Activated T-helper 1 cell treated with anti-CD3 and anti-CD28 coated beads, Interleukin-12 subunit alpha, Interleukin-12 subunit beta, Interleukin-2, Interleukin-4 antibody, amounts not matched to agents 30 ng/mL and 10 ng/mL and 1 ng/mL, durations not matched to agents 14 hours and 24 hours and 36 hours (primary cell): ENCODE measurements at regions not wholly inside any gene's neighbourhood (a gene's known extent, or its start where the extent isn't known, plus 50 kb on each side); places are given as distances from the start of the nearest gene placed in this dataset.

Experiments used
- DNase-seq: peaks from one replicate; pipeline ENCODE4 v3.0.0; 2021; ENCODE audit warnings: low spot score
- H3K27ac Mint-ChIP-seq: one replicate; pipeline ENCODE4 v1.8.0; 2021; ENCODE audit warnings: mild to moderate bottlenecking, mixed read lengths
- H3K27me3 Mint-ChIP-seq: one replicate; pipeline ENCODE4 v1.8.0; 2022; ENCODE audit warnings: mild to moderate bottlenecking, moderate library complexity, mixed read lengths; ENCODE audit not compliant: insufficient read depth
- H3K36me3 Mint-ChIP-seq: one replicate; pipeline ENCODE4 v1.8.0; 2021; ENCODE audit warnings: low read depth, mixed read lengths
- H3K4me1 Mint-ChIP-seq: one replicate; pipeline ENCODE4 v1.8.0; 2021; ENCODE audit warnings: low read depth, mixed read lengths
- H3K4me3 Mint-ChIP-seq: one replicate; pipeline ENCODE4 v1.8.0; 2021; ENCODE audit warnings: mild to moderate bottlenecking, moderate library complexity, mixed read lengths
- H3K9me3 Mint-ChIP-seq: one replicate; pipeline ENCODE4 v1.8.0; 2021; ENCODE audit warnings: mixed read lengths
- intact Hi-C: fragments of 100-400 bp; cut with micrococcal nuclease; formaldehyde crosslinking; loops from one replicate; pipeline ENCODE4 v1.15.1; 2024

DNA sequence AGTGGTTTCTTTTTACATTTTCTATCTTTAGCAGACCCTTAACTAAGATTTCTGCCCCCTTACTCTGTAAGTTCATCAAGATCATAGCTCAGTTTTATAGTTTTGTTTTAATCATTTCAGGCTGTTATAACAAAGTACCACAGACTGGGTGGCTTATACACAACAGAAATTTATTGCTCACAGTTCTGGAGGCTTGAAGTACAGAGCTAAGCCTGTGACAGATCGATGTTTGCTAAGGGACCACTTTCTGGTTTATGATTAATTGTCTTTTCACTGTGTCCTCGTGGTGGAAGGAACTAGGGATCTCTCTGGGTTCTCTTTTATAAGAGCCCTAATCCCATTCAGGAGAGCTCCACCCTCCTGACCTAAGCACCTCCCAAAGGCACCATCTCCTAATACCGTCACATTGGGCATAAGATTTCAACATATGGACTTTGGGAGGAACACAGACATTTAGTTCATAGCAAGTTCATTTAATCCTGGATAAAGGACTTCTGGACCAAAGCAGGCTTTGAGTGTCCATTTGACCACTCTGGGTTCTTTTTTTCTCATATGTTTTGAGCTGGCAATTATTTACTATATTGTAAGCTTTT is 137.0 kb upstream of the IL15 start:
- peaks cover 3% of the 10 kb centered on the region for H3K9me3 Mint-ChIP-seq
- peaks cover 2% of the 10 kb centered on the region for H3K27me3 Mint-ChIP-seq
- no peak for DNase-seq
- H3K27ac Mint-ChIP-seq, result no peak overlapping the region
- H3K36me3 Mint-ChIP-seq, result no peaks in the 10 kb centered on the region
- H3K4me1 Mint-ChIP-seq, result no peaks in the 10 kb centered on the region
- no peak overlapping the region for H3K4me3 Mint-ChIP-seq
- intact Hi-C loops, result no loop called here

GRCh38 chr4:141501395-141501794 is 135.0 kb upstream of the IL15 start:
- H3K27me3 Mint-ChIP-seq, result peaks cover 2% of the 10 kb centered on the region
- H3K9me3 Mint-ChIP-seq, result peaks cover 3% of the 10 kb centered on the region
- DNase-seq, result no peak
- H3K4me1 Mint-ChIP-seq, result no peaks in the 10 kb centered on the region
- no peak overlapping the region for H3K27ac Mint-ChIP-seq
- intact Hi-C loops, result no loop called here
- no peak overlapping the region for H3K4me3 Mint-ChIP-seq
- no peaks in the 10 kb centered on the region for H3K36me3 Mint-ChIP-seq

DNA sequence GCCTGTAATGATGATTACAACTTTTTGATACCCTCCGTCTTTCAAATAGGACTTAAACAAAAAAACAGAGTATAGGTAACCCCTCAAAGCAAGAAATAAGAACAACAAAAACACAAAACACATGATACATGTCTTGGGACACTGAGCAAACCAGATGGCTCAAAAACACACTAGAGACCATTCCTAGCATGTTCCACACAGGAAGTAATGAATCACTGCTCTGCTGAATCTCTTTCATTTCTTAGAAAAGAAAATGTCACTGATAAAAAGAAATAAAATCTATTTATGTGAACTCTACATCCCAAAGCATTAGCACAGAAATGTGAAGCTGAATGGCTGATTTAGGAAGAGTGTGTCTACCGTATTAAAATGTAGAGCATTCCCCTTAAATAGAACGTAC is 134.5 kb upstream of the IL15 start:
- DNase-seq, result no peak
- no peaks in the 10 kb centered on the region for H3K36me3 Mint-ChIP-seq
- no peak overlapping the region for H3K27ac Mint-ChIP-seq
- H3K27me3 Mint-ChIP-seq, result peaks cover 2% of the 10 kb centered on the region
- H3K4me1 Mint-ChIP-seq, result no peaks in the 10 kb centered on the region
- intact Hi-C loops, result no loop called here
- peaks cover 8% of the 10 kb centered on the region for H3K9me3 Mint-ChIP-seq
- H3K4me3 Mint-ChIP-seq, result no peak overlapping the region

GRCh38 chr4:141502755-141503154 is 133.6 kb upstream of the IL15 start:
- Mint-ChIP-seq H3K4me3 (no peak overlapping the region), H3K27me3 (peaks cover 2% of the 10 kb centered on the region), H3K36me3 (no peaks in the 10 kb centered on the region), H3K27ac (no peak overlapping the region), H3K4me1 (no peaks in the 10 kb centered on the region), H3K9me3 (peaks cover 8% of the 10 kb centered on the region)
- intact Hi-C loops, result no loop called here
- no peak for DNase-seq

DNA sequence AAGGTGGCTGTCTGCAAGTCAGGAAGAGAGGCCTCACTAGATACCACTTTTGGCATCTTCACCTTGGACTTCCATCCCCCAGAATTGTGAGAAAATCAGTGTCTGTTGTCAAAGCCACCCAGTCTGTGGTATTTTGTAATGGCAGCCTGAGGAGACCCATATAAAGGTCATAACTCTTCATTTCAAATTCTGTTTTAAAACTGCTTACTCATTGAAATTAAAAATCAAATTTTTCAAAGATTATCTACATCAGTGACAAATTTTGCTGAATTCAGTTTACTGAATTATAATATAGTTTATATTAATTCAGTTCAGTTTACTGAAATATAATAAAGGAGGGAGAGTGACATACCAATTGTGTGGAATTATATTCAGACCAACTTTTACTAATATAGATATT is 133.1 kb upstream of the IL15 start:
- H3K27me3 Mint-ChIP-seq, result peaks cover 2% of the 10 kb centered on the region
- DNase-seq, result no peak
- intact Hi-C loops, result no loop called here
- no peak overlapping the region for H3K27ac Mint-ChIP-seq
- no peak overlapping the region for H3K4me3 Mint-ChIP-seq
- H3K4me1 Mint-ChIP-seq, result no peaks in the 10 kb centered on the region
- H3K36me3 Mint-ChIP-seq, result no peaks in the 10 kb centered on the region
- peaks cover 8% of the 10 kb centered on the region for H3K9me3 Mint-ChIP-seq

- Mint-ChIP-seq H3K27ac (no peak overlapping the region), H3K4me3 (no peak overlapping the region), H3K27me3 (no peaks in the 10 kb centered on the region), H3K4me1 (no peaks in the 10 kb centered on the region), H3K36me3 (no peaks in the 10 kb centered on the region), H3K9me3 (peaks cover 12% of the 10 kb centered on the region)
- intact Hi-C loops, result no loop called here
- DNase-seq, result no peak
Measured at GRCh38 chr4:141511055-141511454, 125.3 kb upstream of the IL15 start.

- intact Hi-C loops, result no loop called here
- Mint-ChIP-seq H3K27ac (no peak overlapping the region), H3K27me3 (no peaks in the 10 kb centered on the region), H3K4me3 (no peak overlapping the region), H3K36me3 (no peaks in the 10 kb centered on the region), H3K4me1 (no peaks in the 10 kb centered on the region), H3K9me3 (peaks cover 3% of the 10 kb centered on the region)
- no peak for DNase-seq
Measured at GRCh38 chr4:141513866-141514265, 122.5 kb upstream of the IL15 start.

DNA sequence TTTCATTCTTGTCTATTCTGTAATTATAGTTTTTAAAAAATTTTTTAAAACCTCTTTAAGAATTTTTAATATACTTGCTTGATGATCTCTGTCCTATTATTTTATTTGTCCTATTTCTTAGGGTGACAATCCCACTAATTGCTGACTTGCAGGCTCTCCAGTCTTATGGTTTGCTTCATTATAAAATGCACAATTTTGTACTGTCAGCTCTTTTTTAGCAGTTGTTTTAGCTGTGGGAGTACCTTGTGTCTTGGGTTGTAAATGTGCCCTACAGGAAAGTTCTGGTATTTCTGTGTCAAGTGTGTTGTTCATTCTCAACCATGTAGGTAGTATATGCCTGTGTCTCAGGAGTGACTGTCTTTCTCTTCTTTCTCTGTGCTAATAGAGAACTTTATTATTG is 118.2 kb upstream of the IL15 start:
- intact Hi-C loops, result no loop called here
- H3K27me3 Mint-ChIP-seq, result no peaks in the 10 kb centered on the region
- H3K9me3 Mint-ChIP-seq, result no peaks in the 10 kb centered on the region
- no peaks in the 10 kb centered on the region for H3K4me1 Mint-ChIP-seq
- no peak overlapping the region for H3K4me3 Mint-ChIP-seq
- DNase-seq, result no peak
- H3K27ac Mint-ChIP-seq, result no peak overlapping the region
- no peaks in the 10 kb centered on the region for H3K36me3 Mint-ChIP-seq

- no peaks in the 10 kb centered on the region for H3K36me3 Mint-ChIP-seq
- H3K4me3 Mint-ChIP-seq, result no peak overlapping the region
- no peaks in the 10 kb centered on the region for H3K4me1 Mint-ChIP-seq
- no peak overlapping the region for H3K27ac Mint-ChIP-seq
- no peak for DNase-seq
- intact Hi-C loops, result no loop called here
- no peaks in the 10 kb centered on the region for H3K27me3 Mint-ChIP-seq
- H3K9me3 Mint-ChIP-seq, result no peaks in the 10 kb centered on the region
Measured at GRCh38 chr4:141524116-141524515, 112.3 kb upstream of the IL15 start.

DNA sequence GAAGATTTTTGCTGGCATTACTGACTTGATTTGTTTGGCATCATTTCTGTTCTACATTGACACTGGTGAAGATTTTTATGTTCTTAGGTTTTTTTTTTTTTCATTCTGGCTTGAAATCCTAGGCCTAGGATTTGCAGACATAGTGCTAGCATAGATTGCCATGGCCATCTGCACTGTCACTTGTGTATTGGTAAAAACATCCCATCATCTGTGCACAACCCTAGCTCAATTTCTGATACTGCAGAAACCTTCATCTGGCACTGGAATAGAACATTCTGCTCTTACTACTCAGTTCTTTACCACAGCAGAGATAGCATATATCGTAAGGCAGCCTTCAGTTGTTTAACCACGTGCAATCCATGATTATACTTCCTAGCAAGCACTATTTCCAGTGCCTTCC is 111.5 kb upstream of the IL15 start:
- H3K4me1 Mint-ChIP-seq, result no peaks in the 10 kb centered on the region
- no peaks in the 10 kb centered on the region for H3K36me3 Mint-ChIP-seq
- H3K27ac Mint-ChIP-seq, result no peak overlapping the region
- H3K27me3 Mint-ChIP-seq, result no peaks in the 10 kb centered on the region
- H3K4me3 Mint-ChIP-seq, result no peak overlapping the region
- no peak for DNase-seq
- intact Hi-C loops, result no loop called here
- no peaks in the 10 kb centered on the region for H3K9me3 Mint-ChIP-seq

- no peaks in the 10 kb centered on the region for H3K27me3 Mint-ChIP-seq
- no peaks in the 10 kb centered on the region for H3K4me1 Mint-ChIP-seq
- no peak overlapping the region for H3K4me3 Mint-ChIP-seq
- H3K27ac Mint-ChIP-seq, result no peak overlapping the region
- intact Hi-C loops, result no loop called here
- H3K9me3 Mint-ChIP-seq, result no peaks in the 10 kb centered on the region
- no peak for DNase-seq
- H3K36me3 Mint-ChIP-seq, result no peaks in the 10 kb centered on the region
Measured at GRCh38 chr4:141530627-141531026, 105.8 kb upstream of the IL15 start.

DNA sequence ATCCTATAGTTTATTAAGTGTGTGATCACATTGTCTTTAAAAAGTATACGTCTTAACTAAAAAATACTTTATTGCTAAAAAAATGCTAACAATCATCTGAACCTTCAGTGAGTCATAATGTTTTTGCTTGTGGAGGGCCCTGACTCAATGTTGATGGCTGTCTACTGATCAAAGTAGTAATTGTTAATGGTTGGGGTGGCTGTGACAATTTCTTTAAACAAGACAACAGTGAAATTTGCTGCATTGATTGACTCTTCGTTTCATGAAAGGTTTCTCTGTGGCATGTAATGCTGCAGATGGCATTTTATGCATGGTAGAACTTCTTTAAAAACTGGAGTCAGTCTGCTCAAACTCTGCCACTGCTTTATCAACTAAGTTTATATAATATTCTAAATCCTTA is 101.4 kb upstream of the IL15 start:
- H3K27me3 Mint-ChIP-seq, result no peaks in the 10 kb centered on the region
- no peak overlapping the region for H3K4me3 Mint-ChIP-seq
- no peaks in the 10 kb centered on the region for H3K36me3 Mint-ChIP-seq
- intact Hi-C loops, result no loop called here
- no peaks in the 10 kb centered on the region for H3K4me1 Mint-ChIP-seq
- DNase-seq, result no peak
- no peak overlapping the region for H3K27ac Mint-ChIP-seq
- peaks cover 7% of the 10 kb centered on the region for H3K9me3 Mint-ChIP-seq

GRCh38 chr4:141538001-141538400 is 98.4 kb upstream of the IL15 start:
- H3K27ac Mint-ChIP-seq, result no peak overlapping the region
- H3K4me3 Mint-ChIP-seq, result no peak overlapping the region
- intact Hi-C loops, result no loop called here
- DNase-seq, result no peak
- no peaks in the 10 kb centered on the region for H3K27me3 Mint-ChIP-seq
- H3K9me3 Mint-ChIP-seq, result peaks cover 7% of the 10 kb centered on the region
- no peaks in the 10 kb centered on the region for H3K4me1 Mint-ChIP-seq
- H3K36me3 Mint-ChIP-seq, result no peaks in the 10 kb centered on the region

DNA sequence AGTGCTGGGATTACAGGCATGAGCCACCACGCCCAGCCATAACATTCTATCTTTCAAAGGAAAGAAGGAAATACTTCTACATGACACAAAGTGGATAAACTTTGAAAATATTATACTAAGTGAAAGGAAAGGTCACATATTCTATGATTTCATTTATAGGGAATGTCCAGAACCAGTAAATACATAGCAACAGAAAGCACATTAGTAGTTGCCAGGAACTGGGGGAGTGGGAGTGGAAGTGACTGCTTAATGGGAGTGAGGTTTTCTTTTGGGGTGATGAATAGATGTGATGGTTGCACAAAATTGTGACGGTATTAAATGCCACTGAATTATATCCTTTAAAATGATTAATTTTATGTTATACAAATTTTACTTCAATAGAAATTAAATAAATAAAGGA is 95.7 kb upstream of the IL15 start:
- Mint-ChIP-seq H3K9me3 (peaks cover 7% of the 10 kb centered on the region), H3K27ac (no peak overlapping the region), H3K36me3 (no peaks in the 10 kb centered on the region), H3K4me3 (no peak overlapping the region), H3K27me3 (no peaks in the 10 kb centered on the region), H3K4me1 (no peaks in the 10 kb centered on the region)
- no peak for DNase-seq
- intact Hi-C loops, result no loop called here
